ENCODE measurements at regions not wholly inside any gene's neighbourhood (a gene's known extent, or its start where the extent isn't known, plus 50 kb on each side); places are given as distances from the start of the nearest gene placed in this dataset.

GRCh38 chr1:190717055-190717454 lies 239.4 kb upstream of the BRINP3 start:
- H3K27me3 ChIP-seq (ENCODE audit: insufficient read depth, low read length, poor library complexity): no peaks in the 10 kb centered on the region
- H3K27ac ChIP-seq (ENCODE audit: low read length): no peak overlapping the region
- no peaks in the 10 kb centered on the region for H3K9me3 ChIP-seq (ENCODE audit: insufficient read depth, low read length, severe bottlenecking)
- TF ChIP-seq EZH2 (IDR thresholded peaks at IDR 0.05; ENCODE audit: borderline replicate concordance, low read depth, low read length, severe bottlenecking) (no peak), CTCF (IDR thresholded peaks at IDR 0.05; ENCODE audit: borderline replicate concordance, extremely low read depth, low read length, poor library complexity, severe bottlenecking) (no peak)
- H3K9ac ChIP-seq (ENCODE audit: low read depth, low read length): no peak overlapping the region
- no peak for ATAC-seq (ENCODE audit: insufficient read depth, low read depth)
- no peaks in the 10 kb centered on the region for H3K79me2 ChIP-seq (ENCODE audit: insufficient read depth, low read length)
- H3K36me3 ChIP-seq (ENCODE audit: insufficient read depth, low read length): no peaks in the 10 kb centered on the region
- H3K4me1 ChIP-seq (ENCODE audit: insufficient read depth, low read length): no peaks in the 10 kb centered on the region
- H4K20me1 ChIP-seq (ENCODE audit: insufficient read depth, low read length): no peaks in the 10 kb centered on the region
- no peak overlapping the region for H3K4me3 ChIP-seq (ENCODE audit: low read depth in 1 of 2, low read length in 2 of 2)
- DNase-seq: no peak
- no peak overlapping the region for H2AFZ ChIP-seq (ENCODE audit: low read depth, low read length)
- H3K4me2 ChIP-seq (ENCODE audit: insufficient read depth, low read length): no peak overlapping the region

GRCh38 chr1:190736971-190737590 lies 259.4 kb upstream of the BRINP3 start:
- Histone ChIP-seq H3K9ac (ENCODE audit: low read depth, low read length) (no peak overlapping the region), H3K4me3 (ENCODE audit: low read depth in 1 of 2, low read length in 2 of 2) (no peak overlapping the region), H3K79me2 (ENCODE audit: insufficient read depth, low read length) (no peaks in the 10 kb centered on the region), H3K36me3 (ENCODE audit: insufficient read depth, low read length) (no peaks in the 10 kb centered on the region), H4K20me1 (ENCODE audit: insufficient read depth, low read length) (no peaks in the 10 kb centered on the region), H3K4me1 (ENCODE audit: insufficient read depth, low read length) (no peaks in the 10 kb centered on the region), H3K4me2 (ENCODE audit: insufficient read depth, low read length) (no peak overlapping the region), H3K27ac (ENCODE audit: low read length) (no peak overlapping the region), H3K27me3 (ENCODE audit: insufficient read depth, low read length, poor library complexity) (no peaks in the 10 kb centered on the region), H3K9me3 (ENCODE audit: insufficient read depth, low read length, severe bottlenecking) (no peaks in the 10 kb centered on the region), H2AFZ (ENCODE audit: low read depth, low read length) (no peak overlapping the region)
- no peak for TF ChIP-seq CTCF (IDR thresholded peaks at IDR 0.05; ENCODE audit: borderline replicate concordance, extremely low read depth, low read length, poor library complexity, severe bottlenecking)
- TF ChIP-seq EZH2 (IDR thresholded peaks at IDR 0.05; ENCODE audit: borderline replicate concordance, low read depth, low read length, severe bottlenecking): no peak
- 0 out of 3 replicates have a peak, but pooled peaks have one; percentile 24 for ATAC-seq (ENCODE audit: insufficient read depth, low read depth)
- DNase-seq: no peak

GRCh38 chr1:190738317-190738716 lies 260.7 kb upstream of the BRINP3 start:
- TF ChIP-seq CTCF (IDR thresholded peaks at IDR 0.05; ENCODE audit: borderline replicate concordance, extremely low read depth, low read length, poor library complexity, severe bottlenecking): no peak
- no peak for TF ChIP-seq EZH2 (IDR thresholded peaks at IDR 0.05; ENCODE audit: borderline replicate concordance, low read depth, low read length, severe bottlenecking)
- Histone ChIP-seq H3K4me2 (ENCODE audit: insufficient read depth, low read length) (no peak overlapping the region), H3K36me3 (ENCODE audit: insufficient read depth, low read length) (no peaks in the 10 kb centered on the region), H2AFZ (ENCODE audit: low read depth, low read length) (no peak overlapping the region), H3K9me3 (ENCODE audit: insufficient read depth, low read length, severe bottlenecking) (no peaks in the 10 kb centered on the region), H3K4me1 (ENCODE audit: insufficient read depth, low read length) (no peaks in the 10 kb centered on the region), H3K27me3 (ENCODE audit: insufficient read depth, low read length, poor library complexity) (no peaks in the 10 kb centered on the region), H4K20me1 (ENCODE audit: insufficient read depth, low read length) (no peaks in the 10 kb centered on the region), H3K79me2 (ENCODE audit: insufficient read depth, low read length) (no peaks in the 10 kb centered on the region), H3K9ac (ENCODE audit: low read depth, low read length) (no peak overlapping the region), H3K27ac (ENCODE audit: low read length) (no peak overlapping the region), H3K4me3 (ENCODE audit: low read depth in 1 of 2, low read length in 2 of 2) (no peak overlapping the region)
- no peak for ATAC-seq (ENCODE audit: insufficient read depth, low read depth)
- no peak for DNase-seq
